ENCODE measurements at regions not wholly inside any gene's neighbourhood (a gene's known extent, or its start where the extent isn't known, plus 50 kb on each side); places are given as distances from the start of the nearest gene placed in this dataset.
"Not testable (repeated sequence)": the region's sequence is repeated elsewhere in the genome, so short reads cannot be mapped to it uniquely, and the experiment has no call there.

GRCh38 chr2:194465641-194466040, 1191.4 kb upstream of the SLC39A10 start:
- DNase-seq, result no peak

GRCh38 chr2:194464964-194465638, 1191.9 kb upstream of the SLC39A10 start:
- no peak for DNase-seq

DNA sequence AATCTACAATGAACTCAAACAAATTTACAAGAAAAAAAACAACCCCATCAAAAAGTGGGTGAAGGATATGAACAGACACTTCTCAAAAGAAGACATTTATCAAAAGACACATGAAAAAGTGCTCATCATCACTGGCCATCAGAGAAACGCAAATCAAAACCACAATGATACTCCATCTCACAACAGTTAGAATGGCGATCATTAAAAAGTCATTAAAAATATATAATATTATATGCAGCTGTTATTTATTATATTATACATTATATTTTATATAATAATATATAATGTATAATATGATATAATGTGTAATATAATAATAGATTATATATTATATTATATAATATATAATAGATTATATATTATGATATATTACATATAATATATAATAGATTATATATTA, 1194.1 kb upstream of the SLC39A10 start:
- not testable (repeated sequence) for DNase-seq

DNA sequence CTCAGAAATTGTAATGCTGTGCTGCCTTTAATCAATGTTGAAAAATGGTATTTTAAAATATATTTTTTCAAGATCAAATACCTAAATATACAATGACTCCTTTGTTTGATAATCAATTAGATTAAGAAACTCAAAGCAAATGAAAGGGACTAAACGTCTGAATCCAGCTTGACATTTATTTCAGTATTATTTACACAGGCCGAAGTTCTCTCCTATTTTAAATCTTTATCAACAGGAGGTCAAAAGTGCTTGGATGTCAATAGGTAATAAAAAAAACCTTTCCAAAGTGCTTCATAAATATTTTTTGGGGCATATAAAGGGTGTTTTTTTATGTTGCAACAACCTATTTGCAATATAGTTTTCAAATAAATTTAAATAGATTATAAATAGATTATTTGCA, 1201.7 kb upstream of the SLC39A10 start:
- DNase-seq, result no peak

- DNase-seq, result no peak
Measured at GRCh38 chr2:194452504-194452903, 1204.5 kb upstream of the SLC39A10 start.

- DNase-seq, result no peak
Measured at GRCh38 chr2:194445226-194445625, 1211.8 kb upstream of the SLC39A10 start.

- DNase-seq, result no peak
Measured at GRCh38 chr2:194443926-194444325, 1213.1 kb upstream of the SLC39A10 start.

- no peak for DNase-seq
Measured at GRCh38 chr2:194424683-194425209, 1232.3 kb upstream of the SLC39A10 start.

GRCh38 chr2:194411221-194411620, 1245.8 kb upstream of the SLC39A10 start:
- DNase-seq, result no peak

DNA sequence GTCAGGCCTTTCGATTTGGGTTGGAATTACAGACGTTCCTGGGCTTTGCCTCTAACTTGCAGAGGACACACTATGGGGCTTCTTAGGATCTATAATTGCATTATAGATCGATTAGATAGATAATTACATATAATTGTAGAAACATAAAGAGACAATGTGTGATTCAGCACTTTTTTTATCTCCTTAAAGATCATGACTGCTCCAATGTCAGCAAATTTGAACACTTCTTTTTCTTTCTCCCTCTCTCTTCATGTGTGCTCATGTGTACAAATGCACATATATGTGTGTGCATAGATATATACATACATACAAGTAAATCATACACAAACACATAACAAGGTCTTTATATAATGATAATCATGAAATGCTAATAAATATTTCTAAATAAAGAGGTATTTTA, 1261.2 kb upstream of the SLC39A10 start:
- no peak for DNase-seq

DNA sequence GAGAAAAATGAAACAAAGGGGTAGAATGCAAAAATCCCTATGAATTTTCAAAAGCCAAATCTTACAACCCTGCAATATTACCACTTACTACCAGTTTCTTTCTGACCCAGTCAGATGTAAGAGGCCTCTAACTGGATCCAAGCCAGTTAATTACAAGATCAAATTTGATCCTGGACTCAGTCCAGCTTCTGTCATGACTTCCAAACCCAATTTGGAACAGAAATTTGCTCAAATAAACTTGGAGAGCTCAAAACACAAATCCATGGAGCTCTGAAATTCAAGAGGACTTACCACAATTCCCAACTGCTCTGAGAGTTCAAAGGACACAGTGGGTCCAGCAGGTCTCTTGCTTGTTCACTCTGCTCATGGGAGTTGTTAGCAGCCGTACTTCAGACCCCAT, 1271.7 kb upstream of the SLC39A10 start:
- no peak for DNase-seq

GRCh38 chr2:194383401-194383800, 1273.6 kb upstream of the SLC39A10 start:
- no peak for DNase-seq

DNA sequence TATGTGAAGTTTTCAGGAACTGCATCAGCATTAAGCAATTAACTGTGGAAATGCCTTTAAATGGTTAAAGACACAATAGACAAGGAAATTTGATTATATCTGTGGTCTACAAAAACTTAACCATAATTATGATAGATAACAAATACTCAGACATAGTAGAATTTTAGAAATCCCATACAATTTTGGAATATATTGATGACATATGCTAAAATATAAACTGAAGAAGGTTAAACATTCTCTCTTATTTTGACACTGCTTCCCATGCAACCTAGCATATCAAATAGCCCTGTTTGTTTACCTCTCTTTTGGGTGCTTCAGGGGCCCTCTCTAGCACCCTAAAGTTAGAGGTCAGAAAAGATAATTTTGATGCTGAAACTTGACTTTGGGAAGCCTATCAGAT, 1274.8 kb upstream of the SLC39A10 start:
- no peak for DNase-seq

GRCh38 chr2:194380011-194380410, 1277.0 kb upstream of the SLC39A10 start:
- DNase-seq, result no peak

DNA sequence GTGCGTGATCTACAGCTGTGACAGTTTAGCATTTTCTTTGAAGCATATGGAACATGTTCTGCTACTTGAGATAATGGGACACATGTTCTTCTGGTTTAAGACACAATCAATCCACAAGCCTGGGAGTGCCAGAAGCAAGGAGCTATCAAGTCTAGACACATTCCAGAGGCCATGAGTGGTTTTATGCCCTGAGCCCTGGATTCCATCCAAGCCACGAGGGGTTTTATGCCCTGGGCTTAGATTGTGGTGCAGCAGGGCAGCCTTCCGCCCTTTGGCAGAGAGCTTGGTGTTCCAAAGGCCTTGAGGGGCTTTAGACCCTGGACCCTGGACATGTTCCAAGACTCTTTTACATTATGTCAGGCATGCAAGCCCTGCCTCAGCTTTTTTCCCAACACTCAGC, 1289.6 kb upstream of the SLC39A10 start:
- not testable (repeated sequence) for DNase-seq

GRCh38 chr2:194363878-194364277, 1293.1 kb upstream of the SLC39A10 start:
- DNase-seq, result peak; percentile 84

DNA sequence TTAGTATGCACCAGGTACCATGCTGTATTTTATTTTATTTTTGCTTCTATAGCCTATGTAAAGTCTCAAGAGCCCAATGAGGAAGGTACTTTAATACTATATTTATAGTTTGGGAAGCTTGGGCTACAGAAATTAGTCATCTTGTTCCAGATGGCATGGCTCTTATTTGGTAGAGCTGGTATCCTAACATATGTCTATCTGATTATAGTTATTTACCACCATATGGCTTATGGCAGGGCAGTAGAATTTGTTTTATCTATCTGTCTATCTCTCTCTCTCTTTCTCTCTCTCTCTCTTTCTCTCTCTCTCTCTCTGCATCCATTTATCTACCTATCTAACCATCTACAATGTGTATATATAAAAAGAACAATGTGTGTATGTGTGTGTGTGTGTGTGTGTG, 1293.7 kb upstream of the SLC39A10 start:
- DNase-seq, result peak; percentile 97

DNA sequence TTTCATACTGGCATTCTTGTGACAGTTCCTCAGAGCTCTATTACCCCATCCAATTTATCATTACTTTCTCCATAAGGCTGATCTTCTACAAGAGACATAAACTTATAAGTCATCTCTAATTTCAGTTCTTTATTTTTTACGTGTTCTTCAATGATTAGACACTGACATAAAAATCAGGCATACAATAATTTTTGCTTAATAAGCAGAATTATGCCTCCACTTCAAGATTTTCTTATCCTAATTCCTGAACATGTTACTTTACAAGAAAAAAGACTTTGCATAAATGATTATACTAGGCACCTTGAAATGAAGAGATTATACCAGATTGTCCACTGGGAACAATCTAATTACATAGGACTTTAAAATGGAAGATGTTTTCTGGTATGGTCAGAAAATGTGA, 1304.5 kb upstream of the SLC39A10 start:
- no peak for DNase-seq

DNA sequence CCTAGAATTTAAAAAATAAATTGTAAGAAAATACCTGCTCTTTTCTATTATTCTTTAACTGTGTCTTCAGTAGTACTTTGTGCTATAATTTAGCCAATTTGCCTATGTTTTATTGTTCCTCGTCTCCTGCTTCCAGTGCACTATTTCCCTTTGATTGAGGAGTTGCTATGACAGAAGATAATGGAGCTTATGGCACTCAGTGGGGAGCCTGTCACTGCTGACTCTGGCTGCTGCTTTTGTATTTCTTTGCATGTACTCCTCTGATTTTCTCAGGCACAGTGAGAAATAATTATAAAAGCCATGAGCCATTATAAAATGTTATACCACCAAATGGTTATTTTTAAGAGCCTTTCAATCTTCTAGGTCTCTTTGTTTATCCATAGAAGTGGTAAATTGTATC, 1310.8 kb upstream of the SLC39A10 start:
- peak; percentile 36 for DNase-seq

GRCh38 chr2:194345347-194345746, 1311.7 kb upstream of the SLC39A10 start:
- no peak for DNase-seq

DNA sequence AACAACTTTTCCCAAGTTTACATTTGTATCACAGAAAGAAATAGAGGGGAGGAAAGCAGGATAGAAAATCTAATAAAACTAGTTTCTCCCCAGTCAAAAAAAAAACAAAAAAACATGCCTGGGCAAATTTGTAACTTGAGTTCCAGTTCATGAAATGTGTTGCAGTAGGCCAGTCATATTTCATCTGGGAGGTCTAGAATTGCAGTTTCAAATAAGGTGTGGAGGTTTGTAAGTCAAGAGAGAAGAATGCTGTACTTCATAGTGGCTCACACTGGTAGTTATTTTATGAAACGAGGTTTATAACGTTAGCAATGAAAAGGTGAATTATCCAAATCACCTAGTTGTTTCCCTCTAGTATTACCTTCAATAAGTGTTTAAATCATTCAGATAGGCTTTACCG, 1313.9 kb upstream of the SLC39A10 start:
- DNase-seq, result no peak

DNA sequence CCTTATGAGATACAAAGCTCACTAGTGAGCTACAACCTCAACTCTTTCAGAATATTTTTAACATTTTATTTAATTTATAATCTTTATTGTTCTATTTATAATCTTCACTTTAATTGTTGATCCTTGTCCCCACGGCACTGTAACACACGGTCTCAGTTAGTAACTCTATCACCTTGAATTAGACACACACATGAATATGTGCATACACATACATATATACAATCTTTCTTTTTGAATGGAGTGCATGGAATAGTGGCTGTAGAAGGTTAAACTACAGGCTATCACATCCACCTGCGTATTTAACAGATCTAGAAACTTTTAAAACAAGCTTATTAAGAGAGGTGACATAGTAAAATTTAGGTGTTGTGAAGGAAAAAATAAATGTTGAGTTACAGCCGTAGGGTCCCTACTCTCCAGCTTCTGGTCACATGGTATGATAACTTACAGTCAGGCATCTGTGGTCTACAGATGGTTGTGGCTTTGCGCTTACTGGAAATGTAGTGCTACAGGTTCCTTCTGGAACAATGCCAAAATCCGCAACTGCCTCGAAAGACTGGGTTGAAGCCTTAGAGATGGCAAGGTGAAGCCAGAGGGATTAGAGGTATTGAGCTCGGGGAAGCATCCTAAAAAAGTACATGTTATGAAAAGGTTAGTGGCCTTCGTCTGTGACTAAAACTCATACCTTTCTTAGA, 1324.1 kb upstream of the SLC39A10 start:
- DNase-seq, result peak; percentile 22

GRCh38 chr2:194328456-194328855, 1328.6 kb upstream of the SLC39A10 start:
- DNase-seq, result no peak

GRCh38 chr2:194327196-194327888, 1329.7 kb upstream of the SLC39A10 start:
- no peak for DNase-seq

All from NCI-H1694 treated with DMSO at 0.1 percent for 48 hours (cell line).